LNCaP clone FGC (cell line): ENCODE measurements at regions not wholly inside any gene's neighbourhood (a gene's known extent, or its start where the extent isn't known, plus 50 kb on each side); places are given as distances from the start of the nearest gene placed in this dataset.

Experiments used
- DNase-seq: peaks from one replicate; pipeline ENCODE4 v3.0.0-alpha.2; 2011; ENCODE audit warnings: low read depth
- H3K4me3 ChIP-seq: 2 replicates; pipeline ENCODE4 v1.5.1; 2011; ENCODE audit warnings: mild to moderate bottlenecking, low read depth, low read length, control low read depth
- TF ChIP-seq, protein P1 (sequence below): IDR thresholded peaks from 2 replicates; pipeline ENCODE4 v1.5.1; 2012; ENCODE audit warnings: mild to moderate bottlenecking; ENCODE audit not compliant: control insufficient read depth, insufficient read depth; ENCODE audit errors: extremely low read depth

DNA sequence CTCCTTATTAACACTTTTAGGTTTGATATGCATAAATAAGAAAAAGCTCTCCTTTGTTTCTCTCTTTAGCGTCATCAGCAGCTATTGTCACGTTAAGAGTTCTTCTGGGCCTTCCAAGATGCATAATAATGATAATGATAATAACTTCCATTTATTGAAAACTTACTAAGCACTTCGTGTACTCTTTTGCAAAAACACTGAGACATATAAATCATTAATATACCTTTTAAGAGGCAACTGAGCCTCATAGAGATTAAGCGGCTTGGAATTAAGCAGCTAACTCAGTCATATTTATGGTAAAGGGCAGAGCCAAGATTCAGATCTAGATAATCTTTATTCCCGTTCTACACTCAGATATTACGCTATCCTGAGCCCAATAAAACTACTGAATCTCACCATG lies 1105.1 kb downstream of the OLFM4 start:
- H3K4me3 ChIP-seq, result no peak overlapping the region
- DNase-seq, result no peak
- TF ChIP-seq, protein P1, sequence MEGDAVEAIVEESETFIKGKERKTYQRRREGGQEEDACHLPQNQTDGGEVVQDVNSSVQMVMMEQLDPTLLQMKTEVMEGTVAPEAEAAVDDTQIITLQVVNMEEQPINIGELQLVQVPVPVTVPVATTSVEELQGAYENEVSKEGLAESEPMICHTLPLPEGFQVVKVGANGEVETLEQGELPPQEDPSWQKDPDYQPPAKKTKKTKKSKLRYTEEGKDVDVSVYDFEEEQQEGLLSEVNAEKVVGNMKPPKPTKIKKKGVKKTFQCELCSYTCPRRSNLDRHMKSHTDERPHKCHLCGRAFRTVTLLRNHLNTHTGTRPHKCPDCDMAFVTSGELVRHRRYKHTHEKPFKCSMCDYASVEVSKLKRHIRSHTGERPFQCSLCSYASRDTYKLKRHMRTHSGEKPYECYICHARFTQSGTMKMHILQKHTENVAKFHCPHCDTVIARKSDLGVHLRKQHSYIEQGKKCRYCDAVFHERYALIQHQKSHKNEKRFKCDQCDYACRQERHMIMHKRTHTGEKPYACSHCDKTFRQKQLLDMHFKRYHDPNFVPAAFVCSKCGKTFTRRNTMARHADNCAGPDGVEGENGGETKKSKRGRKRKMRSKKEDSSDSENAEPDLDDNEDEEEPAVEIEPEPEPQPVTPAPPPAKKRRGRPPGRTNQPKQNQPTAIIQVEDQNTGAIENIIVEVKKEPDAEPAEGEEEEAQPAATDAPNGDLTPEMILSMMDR, result no peak

DNA sequence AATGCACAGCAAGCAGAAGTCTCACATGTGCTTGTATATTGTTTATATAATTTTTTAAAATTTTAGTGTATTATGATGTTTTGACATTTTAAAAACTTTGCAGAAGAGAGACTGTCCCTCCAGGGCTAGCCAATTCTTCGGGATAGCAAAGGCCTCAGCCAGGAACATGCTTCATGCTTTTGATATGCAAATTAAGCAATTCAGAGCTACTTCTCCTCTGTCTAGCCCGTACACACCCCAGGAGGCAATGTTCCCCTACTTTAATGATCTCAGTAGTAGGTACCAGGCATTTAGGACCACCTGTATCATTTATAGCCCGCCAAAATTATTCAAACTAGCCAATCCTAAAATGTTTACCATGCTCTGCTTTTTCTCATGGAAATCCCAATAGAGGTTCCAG lies 1116.2 kb downstream of the OLFM4 start:
- TF ChIP-seq, protein P1, result no peak
- DNase-seq, result no peak
- H3K4me3 ChIP-seq, result no peak overlapping the region

DNA sequence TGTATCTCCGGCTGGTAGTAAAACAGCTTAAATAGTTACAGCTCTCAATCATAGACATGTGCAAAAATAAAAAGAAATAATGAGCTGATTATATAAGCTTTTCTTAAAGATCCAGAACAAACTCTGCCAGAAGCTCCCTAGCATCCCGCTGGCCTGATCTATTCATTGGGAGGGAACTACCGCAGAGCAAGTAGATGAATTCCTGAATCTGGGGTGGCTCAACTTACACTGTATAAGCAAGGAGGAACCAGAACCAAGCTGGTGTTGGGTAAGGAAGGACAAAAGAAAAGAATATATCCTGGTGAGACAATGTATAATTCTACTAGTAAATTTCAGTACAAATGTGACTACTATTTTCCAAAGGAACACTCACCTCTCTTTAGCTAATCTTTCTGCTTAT lies 1122.2 kb downstream of the OLFM4 start:
- TF ChIP-seq, protein P1, result no peak

DNA sequence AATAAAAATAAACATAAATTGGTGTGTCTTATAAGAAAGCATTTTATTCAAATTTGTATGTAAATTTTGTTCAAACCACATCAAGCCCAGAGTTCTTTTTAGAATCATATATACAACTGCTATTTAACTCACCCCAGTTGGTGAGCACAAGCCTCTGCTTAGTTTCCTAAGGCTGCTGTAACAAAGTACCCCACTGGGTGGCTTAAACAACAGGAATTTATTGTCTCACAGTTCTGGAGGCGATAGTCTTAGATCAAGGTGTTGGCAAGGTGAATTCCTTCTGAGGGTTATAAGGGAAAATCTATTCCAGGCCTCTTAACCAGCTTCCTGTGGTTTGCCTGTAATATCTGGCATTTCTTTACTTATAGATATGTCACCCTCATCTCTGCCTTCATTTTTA lies 1133.5 kb downstream of the OLFM4 start:
- TF ChIP-seq, protein P1, result no peak
- no peak for DNase-seq
- H3K4me3 ChIP-seq, result no peak overlapping the region

More for the DNA sequence above, 1122.2 kb downstream of the OLFM4 start:
- DNase-seq, result no peak
- no peak overlapping the region for H3K4me3 ChIP-seq

GRCh38 chr13:54165581-54166215 lies 1137.1 kb downstream of the OLFM4 start:
- no peak overlapping the region for H3K4me3 ChIP-seq
- TF ChIP-seq, protein P1, result no peak
- DNase-seq, result no peak

GRCh38 chr13:54173996-54174395 lies 1145.4 kb downstream of the OLFM4 start:
- H3K4me3 ChIP-seq, result no peak overlapping the region
- DNase-seq, result no peak
- TF ChIP-seq, protein P1, result no peak

DNA sequence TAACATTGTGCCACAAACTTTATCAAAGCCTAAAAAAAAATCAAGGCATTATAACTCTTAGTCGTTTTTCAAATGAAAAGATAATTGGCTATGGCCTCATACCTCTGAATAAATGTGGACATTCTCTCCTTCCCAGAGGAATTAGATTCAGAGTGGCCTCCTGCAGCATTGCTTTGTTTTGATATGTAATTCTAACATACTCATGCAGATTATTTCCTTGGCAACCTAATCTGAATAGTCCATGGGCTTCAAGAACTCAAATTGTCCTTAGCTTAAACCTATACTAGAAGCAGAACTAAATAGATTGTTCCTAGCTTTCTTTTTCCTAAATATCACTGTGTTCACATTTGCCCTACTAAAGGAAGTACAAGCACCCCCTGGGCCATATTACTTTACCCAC lies 1146.9 kb downstream of the OLFM4 start:
- no peak for DNase-seq

More for the DNA sequence above, 1146.9 kb downstream of the OLFM4 start:
- H3K4me3 ChIP-seq, result no peak overlapping the region
- TF ChIP-seq, protein P1, result no peak
